ENCODE measurements at regions not wholly inside any gene's neighbourhood (a gene's known extent, or its start where the extent isn't known, plus 50 kb on each side); places are given as distances from the start of the nearest gene placed in this dataset.

GRCh38 chr16:5319799-5320198, 222.2 kb upstream of the EEF2KMT start:
- no peak overlapping the region for H3K4me2 ChIP-seq (ENCODE audit: low read length)
- no peak overlapping the region for H3K9ac ChIP-seq (ENCODE audit: low read length)
- TF ChIP-seq POLR2AphosphoS5 (IDR thresholded peaks at IDR 0.05; ENCODE audit: low read depth, low read length) (no peak), TCF7L2 (IDR thresholded peaks at IDR 0.05; ENCODE audit: borderline replicate concordance, extremely low read depth, insufficient read depth, insufficient read length) (no peak), POLR2A (IDR thresholded peaks at IDR 0.05; ENCODE audit: borderline replicate concordance, extremely low read depth, insufficient read depth, insufficient read length) (no peak), REST (IDR thresholded peaks at IDR 0.05; ENCODE audit: low read depth) (no peak), ZBTB33 (IDR thresholded peaks at IDR 0.05; ENCODE audit: extremely low read depth, insufficient replicate concordance, low read length) (no peak), ZNF274 (IDR thresholded peaks at IDR 0.05; ENCODE audit: low read depth, low read length) (no peak), EZH2phosphoT487 (IDR thresholded peaks at IDR 0.05; ENCODE audit: borderline replicate concordance) (no peak), YY1 (IDR thresholded peaks at IDR 0.05; ENCODE audit: extremely low read depth, insufficient replicate concordance, low read depth, low read length) (no peak), SIN3A (IDR thresholded peaks at IDR 0.05; ENCODE audit: low read depth) (no peak), MAX (IDR thresholded peaks at IDR 0.05) (no peak), JUND (IDR thresholded peaks at IDR 0.05) (no peak), SRF (IDR thresholded peaks at IDR 0.05; ENCODE audit: low read depth) (no peak)
- H3K9me2 ChIP-seq (ENCODE audit: insufficient read depth): no peaks in the 10 kb centered on the region
- intact Hi-C loops (cut with micrococcal nuclease): no loop called here
- CTCF ChIA-PET: no interaction called here
- no peaks in the 10 kb centered on the region for H3K27me3 ChIP-seq (ENCODE audit: insufficient read depth, low read length)
- no peaks in the 10 kb centered on the region for H3K4me1 ChIP-seq (ENCODE audit: control insufficient read depth in 1 of 2, insufficient read depth in 2 of 2, low read length in 2 of 2)
- DNase-seq (ENCODE audit: low read depth, low spot score) (no peak), ATAC-seq (no peak)
- no peaks in the 10 kb centered on the region for H3K79me2 ChIP-seq (ENCODE audit: insufficient read depth, low read length)
- no peaks in the 10 kb centered on the region for H3K9me3 ChIP-seq (ENCODE audit: control insufficient read depth in 1 of 2, insufficient read depth in 1 of 2, low read depth in 1 of 2, low read length in 2 of 2)
- no peak overlapping the region for H3K27ac ChIP-seq (ENCODE audit: low read depth, low read length)
- RAD21 ChIA-PET (ENCODE audit: low non-redundant PET in 1 of 2, low total read pairs in 2 of 2, uncharacterized antibody in 2 of 2, unreplicated experiment in 2 of 2): no interaction called here
- BruUV-seq (replicated peaks): no TSS peak
- H2AFZ ChIP-seq (ENCODE audit: low read depth, low read length, poor library complexity, severe bottlenecking): no peak overlapping the region
- POLR2A ChIA-PET: no interaction called here
- no peak overlapping the region for H3K4me3 ChIP-seq (replicated peaks in 1 of 2; ENCODE audit: low read depth in 1 of 2, low read length in 2 of 2)
- no peaks in the 10 kb centered on the region for H4K20me1 ChIP-seq (ENCODE audit: insufficient read depth)
- H3K36me3 ChIP-seq (ENCODE audit: control insufficient read depth in 1 of 2, insufficient read depth in 2 of 2, low read length in 2 of 2): no peaks in the 10 kb centered on the region
